ENCODE measurements at regions not wholly inside any gene's neighbourhood (a gene's known extent, or its start where the extent isn't known, plus 50 kb on each side); places are given as distances from the start of the nearest gene placed in this dataset.

DNA sequence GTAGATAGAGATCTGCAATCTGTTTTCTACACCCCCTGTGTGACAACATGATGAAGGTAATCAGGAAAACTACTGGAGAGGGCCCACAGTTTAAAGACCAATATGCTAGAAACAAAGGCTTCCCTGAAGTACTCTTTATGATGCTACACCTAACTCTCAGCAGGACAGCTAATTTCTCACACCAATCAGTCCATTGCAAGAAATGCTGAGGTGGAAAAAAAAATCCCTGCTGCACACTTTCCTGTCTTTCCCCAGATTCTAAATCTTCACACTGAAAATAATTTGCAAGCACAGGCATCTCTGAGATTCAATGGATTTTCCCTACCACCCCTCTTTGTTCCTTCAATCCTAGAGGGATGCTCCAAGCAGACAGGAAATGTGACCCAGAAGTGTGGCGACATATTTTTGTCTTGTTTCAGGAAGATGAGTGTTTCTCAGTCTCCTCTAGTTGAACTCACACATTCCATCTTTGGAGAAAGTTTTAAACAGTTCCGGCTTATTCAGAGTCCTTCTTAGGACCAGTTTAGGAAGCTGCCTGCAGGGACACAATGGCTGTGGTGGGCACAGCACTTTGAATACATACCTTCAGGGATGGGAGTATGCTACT is 671.6 kb downstream of the DIAPH3 start:
- no peak for DNase-seq (ENCODE audit: low read depth)

DNA sequence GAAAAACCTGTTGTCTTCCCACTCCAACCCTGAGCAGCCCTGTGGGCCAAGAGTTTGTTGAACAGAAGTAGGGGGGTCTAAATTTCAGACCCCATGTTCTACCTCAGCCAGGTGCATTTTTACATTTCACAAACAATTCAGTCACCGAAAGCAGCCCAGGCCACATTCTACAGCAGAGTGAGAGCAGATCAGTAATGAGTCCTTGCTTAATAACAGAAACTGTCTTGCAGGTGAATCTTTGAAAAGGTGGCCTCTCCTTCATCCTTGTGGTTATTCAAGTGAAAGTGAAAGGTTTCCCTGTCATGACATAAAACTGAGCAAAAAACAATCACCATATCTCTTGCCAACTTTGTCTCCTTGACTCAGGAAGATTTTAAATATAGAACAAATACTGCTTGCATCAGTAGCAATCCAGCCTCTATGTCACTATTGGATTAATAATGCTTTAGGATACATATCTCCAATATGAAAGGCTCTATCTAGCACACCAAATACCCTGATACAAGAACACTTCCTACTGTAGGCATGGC is 670.2 kb downstream of the DIAPH3 start:
- no peak for DNase-seq (ENCODE audit: low read depth)

DNA sequence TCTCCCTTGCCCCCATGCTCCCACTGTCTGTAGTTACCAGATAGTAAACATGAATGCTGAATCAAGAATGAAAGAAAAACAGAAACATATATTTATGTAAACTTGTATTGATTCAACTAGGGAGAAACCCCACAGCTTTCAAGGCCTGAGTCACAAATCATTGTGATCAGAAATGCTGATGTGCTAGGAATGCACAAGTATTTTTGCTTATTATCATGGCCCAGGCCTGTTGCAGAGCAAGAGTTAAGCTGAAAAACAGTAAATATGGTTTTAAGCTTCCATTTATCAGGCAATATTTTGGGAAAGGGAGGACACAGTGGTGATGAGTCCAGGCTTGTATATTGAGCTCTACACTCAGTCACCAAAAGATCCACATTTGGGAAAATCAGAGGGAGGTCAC is 669.6 kb downstream of the DIAPH3 start:
- DNase-seq (ENCODE audit: low read depth): no peak

DNA sequence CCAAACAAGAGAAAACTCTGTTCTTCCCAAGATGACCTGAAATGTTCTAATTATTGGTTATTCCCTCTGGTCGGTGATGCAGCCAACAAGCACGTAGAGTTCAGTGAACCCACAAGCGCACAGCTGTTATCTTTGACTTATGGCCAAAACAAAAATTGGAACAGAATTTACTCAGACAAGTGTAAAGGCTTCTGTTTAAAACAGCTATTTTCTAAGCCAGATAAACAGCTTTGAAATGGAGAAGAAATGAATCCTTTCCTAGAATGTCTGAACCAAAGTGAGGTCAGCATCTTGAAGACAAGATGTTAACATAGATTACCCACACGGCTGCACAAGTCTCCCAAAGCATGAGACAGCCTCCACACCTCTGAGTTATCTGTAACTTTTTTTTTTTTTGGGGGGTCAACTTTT is 669.2 kb downstream of the DIAPH3 start:
- DNase-seq (ENCODE audit: low read depth): no peak

DNA sequence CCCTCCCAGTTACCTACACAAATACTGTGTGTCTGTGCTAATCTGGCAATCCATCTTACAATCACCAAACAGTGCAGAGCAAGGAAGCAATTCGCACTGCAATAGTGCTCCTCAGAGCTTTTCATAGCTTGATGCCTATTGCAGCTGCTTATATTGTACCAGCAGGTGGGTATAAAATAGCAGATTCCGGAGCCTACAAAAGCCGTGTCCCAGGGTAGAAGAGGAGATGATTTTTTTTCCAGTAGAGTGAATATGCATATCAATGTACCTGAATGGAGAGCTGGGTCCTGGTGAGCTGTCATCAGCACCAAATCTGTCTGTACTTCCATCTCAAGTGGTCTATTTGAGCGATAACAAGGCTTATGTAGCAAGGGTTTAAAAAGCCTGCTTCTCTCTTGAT is 668.4 kb downstream of the DIAPH3 start:
- no peak for DNase-seq (ENCODE audit: low read depth)

DNA sequence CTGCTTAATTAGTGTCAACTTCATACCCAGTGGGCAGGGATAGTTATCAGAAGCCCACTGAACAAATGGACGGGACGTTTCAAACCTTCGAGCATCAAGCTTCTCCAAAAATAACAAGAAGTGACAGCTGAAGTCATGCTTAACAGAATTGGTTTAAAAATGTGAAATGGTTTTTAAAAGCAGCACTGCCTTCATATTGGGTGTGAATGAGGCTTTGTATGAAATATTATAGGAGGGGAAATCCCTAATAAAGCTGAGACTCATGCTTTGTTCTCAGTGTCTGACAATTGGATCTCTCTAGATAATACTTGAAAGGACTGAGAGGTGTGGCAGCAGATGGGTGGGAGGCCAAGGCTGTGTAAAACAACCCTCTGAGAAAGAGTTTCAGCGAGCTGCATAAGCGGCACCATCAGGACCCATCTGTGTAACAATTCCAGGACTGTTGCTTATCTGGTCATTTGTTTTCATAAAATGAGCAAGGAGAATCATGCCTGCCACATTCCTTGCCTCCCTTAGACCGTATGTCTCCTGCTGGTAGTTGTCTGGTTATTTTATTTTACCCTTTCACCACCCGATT is 667.7 kb downstream of the DIAPH3 start:
- DNase-seq (ENCODE audit: low read depth): no peak

DNA sequence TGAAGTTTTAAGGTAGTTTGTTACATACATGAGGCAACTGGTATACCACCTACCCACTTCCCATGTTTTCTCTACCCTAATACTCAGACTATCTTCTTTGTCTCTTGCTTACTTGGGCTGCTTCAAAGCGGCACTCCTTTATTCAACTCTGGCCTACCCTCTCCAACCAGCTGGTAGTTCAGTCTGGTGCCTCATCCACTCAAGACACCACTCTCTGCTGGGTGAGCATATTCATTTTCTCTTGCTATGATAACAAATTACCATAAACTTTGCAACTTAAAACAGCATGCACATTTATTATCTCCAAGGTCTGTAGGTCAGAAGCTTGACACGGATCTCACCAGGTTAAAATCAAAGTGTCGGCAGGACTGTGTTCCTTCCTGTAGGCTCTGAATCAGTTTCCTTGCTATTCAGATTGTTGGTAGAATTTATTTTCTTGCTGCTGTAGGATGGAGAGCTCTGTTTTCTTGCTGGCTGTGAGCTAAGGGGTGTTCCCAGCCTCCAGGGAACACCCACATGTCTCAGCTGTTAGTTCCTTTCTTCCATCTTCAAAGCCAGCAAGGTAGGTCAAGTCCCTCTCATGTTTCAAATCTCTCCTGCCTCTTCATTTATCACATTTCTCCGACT is 666.0 kb downstream of the DIAPH3 start:
- DNase-seq (ENCODE audit: low read depth): no peak

DNA sequence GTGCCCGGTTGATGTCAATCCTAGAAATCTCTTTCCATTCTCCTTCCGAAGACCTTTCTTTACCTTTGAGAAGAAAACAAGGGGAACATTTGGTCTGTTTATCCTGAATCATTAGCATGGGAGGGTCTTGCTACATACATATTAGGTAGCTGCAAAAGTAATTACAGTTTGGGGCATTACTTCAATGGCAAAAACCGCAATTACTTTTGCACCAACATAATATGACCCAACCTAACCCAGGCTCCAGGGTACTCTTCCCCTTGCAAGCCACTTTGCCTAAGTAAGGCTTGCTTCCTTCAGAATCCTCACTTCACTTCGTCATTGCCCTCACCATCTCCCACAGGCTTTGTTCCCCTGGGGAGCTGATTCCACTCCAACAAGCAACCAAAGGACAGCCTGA is 662.7 kb downstream of the DIAPH3 start:
- DNase-seq (ENCODE audit: low read depth): no peak

DNA sequence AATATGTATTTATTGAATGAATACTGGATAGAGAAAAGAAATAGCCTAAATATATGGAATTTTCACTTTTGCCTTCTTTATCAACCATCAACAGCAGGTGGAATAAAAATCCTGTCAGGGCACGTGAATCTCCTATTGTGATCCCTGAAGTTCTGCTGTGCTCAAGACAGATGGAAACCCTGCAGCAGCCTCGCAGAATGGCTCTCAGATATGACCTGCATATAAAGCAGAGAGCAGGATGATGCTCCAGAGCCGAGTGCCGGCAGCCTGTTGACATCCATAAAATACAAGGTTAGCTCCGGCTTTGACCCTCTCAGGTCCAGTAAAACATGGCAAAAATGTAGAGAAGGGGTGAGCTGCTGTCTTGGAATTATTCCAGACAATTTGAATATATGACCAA is 659.3 kb downstream of the DIAPH3 start:
- DNase-seq (ENCODE audit: low read depth): no peak

DNA sequence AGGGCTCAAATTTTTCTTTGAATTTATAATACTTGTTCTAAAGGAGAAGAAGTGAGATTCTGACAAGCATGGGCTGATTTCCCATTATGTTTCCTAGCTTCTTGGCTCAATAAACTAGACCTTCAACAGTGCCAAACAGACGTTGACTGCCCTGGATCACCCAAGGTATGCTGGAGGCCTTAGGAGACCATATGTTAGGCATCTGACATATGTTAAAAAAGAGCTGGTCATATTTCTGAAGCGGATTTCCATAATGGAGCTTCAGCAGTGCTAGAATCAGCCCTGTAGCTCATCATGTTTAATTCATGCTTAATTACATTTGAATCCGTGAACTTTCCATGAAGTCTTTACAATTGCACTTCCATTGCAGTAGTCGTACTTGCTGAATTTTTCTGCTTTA is 653.3 kb downstream of the DIAPH3 start:
- no peak for DNase-seq (ENCODE audit: low read depth)

DNA sequence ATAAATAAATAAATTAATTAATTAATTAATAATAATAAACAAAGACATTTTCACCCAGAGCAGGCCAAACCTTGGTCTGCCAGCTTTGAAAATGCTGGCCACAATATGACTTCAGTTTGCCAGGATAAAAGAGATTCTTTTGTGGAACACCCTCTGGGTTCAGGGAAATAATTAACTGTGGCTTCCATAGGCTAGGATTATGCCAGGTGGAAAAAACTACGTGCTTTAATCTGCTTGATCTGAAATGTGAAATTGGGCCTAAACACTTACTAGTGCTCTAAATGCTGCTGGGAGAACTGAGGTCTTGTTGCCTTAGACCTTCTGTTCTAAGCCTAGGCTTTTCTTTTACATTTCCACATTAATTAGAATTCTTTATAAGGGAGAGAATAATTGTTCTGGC is 650.0 kb downstream of the DIAPH3 start:
- no peak for DNase-seq (ENCODE audit: low read depth)

DNA sequence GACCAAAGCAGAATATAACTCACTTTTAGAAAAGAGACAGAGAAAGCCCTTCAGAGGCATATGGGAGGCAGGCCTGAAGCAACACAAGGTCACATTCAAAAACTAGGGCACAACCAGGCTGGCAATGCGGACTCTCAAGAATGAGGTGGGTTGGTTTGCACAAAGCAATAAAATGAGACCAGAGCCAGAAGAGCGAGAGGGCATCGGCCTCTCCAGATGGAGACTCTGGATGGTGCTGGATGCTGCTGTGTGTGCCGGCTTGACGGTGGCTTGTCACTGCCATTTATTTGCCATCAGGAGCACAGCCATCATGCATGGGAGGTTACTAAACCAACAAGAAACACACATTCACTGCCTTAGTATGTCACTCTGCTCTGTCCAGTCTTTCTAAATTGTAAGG is 649.4 kb downstream of the DIAPH3 start:
- no peak for DNase-seq (ENCODE audit: low read depth)

DNA sequence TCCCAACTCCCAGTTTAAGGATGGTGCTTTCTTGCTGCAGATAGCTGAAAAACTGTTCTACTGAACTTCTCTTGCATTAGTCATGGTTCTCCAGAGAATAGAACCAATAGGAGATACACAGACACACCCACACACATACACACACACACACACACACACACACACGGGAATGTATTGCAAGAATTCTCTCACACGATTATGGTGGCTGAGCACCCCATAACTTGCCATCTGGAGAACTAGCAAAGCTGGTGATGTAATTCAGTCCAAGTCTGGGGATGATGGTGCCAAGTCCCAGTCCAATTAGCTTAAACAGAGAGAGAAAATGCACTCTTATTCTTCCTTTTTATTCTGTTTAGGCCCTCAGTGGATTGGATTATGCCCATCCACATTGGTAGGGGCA is 643.9 kb downstream of the DIAPH3 start:
- no peak for DNase-seq (ENCODE audit: low read depth)

DNA sequence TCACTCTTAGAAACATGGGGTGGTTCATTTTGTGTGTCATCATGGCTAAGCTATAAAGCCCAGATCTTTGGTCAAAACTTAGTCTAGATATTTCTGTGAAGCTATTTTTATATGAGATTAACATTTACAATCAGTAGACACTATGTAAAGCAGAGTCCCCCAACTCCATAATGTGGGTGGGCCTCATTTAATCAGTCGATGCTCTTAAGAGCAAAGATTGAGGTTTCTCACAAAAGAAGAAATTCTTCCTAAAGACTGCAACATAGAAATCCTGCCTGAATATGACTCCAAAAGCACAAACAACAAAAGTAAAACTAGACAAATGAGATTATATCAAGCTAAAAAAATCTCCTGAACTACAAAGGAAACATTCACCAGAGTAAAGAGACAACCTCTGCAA is 642.2 kb downstream of the DIAPH3 start:
- DNase-seq (ENCODE audit: low read depth): no peak

DNA sequence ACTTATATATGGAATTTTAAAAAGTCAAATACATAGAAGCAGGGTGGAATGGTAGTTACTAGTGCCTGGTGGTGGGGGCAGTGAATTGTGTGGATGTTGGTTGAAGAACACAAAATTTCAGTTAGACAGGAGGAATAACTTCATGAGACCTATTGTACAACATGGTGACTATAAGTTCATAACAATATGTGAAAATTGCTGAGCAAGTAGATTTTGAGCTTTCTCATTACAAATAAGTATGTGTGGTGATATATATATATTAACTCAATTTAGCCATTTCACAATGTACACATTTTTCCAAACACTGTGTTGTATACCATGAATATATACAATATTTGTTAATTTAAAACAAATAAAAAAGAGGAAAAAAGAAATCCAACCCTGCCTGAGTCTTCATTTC is 641.1 kb downstream of the DIAPH3 start:
- no peak for DNase-seq (ENCODE audit: low read depth)

DNA sequence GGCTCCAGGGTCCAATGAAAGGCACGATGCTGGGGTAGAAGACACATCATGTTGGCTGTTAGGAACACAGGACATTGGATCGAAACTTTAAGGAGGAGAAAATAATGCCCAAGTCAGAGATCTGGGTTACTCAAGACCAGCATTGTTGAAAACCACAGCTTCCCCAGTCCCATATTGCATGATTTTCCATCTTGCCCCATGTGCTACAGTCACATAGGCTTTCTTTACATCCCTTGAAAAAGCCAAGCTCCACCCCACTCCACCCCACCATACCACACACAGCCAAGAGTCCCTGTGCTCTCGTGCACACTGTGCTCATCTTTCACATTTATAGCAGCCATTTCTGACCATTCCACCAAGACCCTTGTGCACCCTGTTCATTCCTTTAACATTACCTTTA is 636.2 kb downstream of the DIAPH3 start:
- DNase-seq (ENCODE audit: low read depth): no peak

DNA sequence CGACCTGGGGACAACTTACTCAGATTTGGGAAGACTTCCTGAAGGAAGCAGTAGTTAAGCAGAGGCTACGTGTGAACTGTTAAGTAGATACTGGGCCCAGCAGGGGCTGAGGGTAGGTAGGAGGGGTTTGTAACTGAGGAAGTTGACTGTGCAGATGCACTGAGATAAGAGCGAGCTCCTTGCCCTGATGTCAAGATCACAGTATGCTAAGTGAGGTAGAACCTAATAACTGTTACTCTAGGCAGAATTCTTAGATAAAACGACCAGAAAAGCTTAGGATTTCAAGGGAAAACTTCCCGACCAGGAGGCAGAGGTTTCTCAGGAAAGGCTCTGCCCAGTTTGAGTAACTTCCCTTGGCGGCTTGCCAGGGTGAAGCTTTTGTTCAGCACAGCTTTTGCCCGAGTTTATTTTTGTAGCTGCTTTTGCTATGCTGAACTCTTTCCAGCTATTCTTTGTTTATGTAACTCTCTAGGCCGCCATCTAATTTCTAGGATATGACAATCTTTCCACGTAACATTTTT is 632.1 kb downstream of the DIAPH3 start:
- no peak for DNase-seq (ENCODE audit: low read depth)

DNA sequence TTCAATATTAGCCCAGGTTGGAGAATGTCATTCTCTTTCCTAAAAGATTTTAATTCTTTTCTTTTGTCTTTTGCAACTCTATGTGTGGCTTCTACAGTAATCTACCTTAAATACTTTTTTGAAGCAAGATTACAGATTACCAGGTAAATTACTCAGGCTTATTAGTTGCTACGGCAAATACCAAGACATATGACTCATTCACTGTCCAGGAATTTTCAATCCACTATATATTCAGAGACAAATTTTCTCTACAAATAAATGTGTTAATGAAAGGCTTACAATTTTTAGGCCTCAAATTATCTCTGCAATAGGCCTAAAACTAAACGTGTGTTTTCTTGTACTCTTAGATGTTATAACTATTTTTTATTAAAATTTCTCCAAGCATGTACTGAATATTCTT is 631.3 kb downstream of the DIAPH3 start:
- DNase-seq (ENCODE audit: low read depth): no peak

DNA sequence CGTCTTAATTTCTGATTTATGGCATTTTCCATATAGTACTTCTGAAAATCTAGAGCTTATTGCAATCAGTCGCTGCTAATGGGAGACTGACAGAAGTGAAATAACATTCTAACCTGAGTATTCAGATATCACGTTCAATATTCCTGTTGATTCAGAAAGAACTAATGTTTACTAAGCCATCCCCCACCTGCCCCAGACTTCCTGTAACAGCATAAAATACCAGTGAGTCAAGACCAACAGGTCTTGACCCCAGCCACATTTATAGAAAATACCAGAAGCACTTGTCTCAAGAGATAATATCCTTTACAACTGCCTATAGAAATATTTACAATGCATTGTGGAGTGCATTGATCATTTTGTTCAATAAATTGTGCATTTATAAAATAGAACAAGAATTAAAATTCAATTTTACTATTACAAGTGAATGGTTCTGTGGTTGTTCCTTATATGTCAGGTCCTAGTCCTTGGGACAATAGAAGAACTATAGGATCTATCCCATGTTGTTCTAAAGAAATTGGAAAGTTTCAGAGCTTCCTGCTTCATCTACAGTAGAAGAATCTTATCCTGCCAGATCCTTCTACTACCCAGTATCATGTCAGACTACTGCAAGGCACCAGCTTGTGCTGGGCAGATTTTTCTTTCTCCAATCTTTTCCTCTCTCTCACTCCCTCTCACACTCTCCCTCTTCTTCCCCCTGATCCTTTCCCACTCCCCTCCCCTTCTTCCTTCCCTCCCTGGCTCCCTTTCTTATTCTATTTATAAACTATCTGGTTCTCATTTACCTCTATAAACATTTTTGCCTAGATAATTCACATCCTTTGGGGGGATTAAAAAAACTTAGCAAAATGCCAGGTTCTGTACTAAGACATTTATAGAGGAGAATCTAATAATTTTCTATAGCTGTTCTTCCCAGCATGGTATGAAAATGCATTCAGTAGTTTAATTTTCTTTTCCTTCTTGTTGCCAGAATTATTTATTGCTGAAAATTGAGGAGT is 629.9 kb downstream of the DIAPH3 start:
- DNase-seq (ENCODE audit: low read depth): no peak

DNA sequence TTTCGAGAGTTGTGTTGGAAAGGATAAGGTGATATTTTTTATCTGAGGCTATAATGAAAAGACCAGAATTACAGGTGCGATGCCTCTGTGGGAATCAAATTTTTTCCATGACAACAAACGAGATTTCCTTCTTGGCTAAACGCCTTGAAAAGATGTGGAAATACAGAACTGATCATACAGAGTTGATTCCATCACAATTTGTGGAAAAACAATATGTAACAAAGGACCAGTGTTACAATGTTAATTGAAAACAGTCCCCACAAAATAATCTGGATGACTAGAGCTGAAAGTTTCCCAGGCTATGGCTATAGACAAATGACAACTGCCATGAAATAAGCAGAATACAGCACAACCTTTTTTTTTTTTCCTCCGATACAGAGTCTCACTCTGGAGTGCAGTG is 628.9 kb downstream of the DIAPH3 start:
- DNase-seq (ENCODE audit: low read depth): no peak

DNA sequence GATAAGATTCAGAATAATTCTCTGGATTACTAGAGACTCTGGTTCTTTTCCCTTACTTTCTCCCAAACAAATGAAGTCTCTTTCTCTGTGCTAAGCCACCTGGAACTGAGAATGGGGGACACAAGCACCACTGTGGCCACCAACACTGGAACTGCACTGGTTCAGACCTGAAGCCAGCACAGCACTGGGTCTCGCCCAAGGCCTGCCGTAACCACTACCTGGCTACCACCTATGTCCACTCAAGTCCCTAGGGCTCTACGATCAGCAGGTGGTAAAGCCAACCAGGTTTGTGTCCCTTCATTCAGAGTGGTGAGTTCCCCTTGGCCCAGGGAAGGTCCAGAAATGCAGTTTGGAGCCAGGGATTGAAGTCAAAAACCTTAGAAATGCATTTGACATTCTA is 626.2 kb downstream of the DIAPH3 start:
- DNase-seq (ENCODE audit: low read depth): no peak

DNA sequence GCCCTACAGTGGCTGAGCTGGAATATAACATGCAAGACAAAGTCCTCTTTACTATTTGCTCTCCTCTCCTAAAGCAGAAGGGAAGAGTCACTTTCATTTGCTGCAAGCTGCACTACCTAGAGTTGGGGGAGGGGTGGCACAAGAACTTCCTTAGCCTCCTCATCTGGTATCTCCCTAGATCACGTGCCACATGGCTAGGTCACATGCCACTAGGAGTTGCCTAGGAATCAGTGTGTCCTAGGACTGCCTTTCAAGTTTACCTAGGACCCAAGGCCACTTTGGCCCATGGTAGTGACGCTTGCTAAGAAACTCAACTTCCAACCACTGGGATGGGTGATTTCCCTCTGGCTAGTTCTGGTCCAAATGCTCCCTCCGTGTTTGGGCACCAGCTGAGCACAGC is 625.2 kb downstream of the DIAPH3 start:
- DNase-seq (ENCODE audit: low read depth): no peak

Data from activated T-helper 9 cell treated with anti-CD3 and anti-CD28 coated beads, Interleukin-2, amount 50 U/mL, for 16 hours (primary cell).